ENCODE measurements at regions not wholly inside any gene's neighbourhood (a gene's known extent, or its start where the extent isn't known, plus 50 kb on each side); places are given as distances from the start of the nearest gene placed in this dataset.
"Not testable (repeated sequence)": the region's sequence is repeated elsewhere in the genome, so short reads cannot be mapped to it uniquely, and the experiment has no call there.

DNA sequence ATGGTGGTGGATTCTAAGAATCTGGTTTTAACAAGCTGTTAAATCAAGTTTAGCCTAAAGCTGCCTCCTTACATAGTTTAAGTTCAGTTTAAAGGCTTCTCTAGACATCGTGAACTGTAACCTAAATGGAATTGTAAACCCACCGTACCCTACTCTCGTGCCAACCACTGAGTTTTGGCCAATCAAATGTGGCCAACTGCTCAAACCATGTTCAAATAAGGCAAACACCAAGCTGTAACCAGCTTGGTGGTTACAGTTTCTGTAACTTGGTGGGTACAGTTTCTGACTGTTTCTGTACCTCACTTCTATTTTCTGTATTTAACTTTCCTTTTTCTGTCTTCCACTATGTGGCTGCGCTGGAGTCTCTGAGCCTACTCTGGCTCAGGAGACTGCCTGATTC lies 131.9 kb upstream of the DDHD1 start:
- DNase-seq (ENCODE audit: low read depth): no peak

DNA sequence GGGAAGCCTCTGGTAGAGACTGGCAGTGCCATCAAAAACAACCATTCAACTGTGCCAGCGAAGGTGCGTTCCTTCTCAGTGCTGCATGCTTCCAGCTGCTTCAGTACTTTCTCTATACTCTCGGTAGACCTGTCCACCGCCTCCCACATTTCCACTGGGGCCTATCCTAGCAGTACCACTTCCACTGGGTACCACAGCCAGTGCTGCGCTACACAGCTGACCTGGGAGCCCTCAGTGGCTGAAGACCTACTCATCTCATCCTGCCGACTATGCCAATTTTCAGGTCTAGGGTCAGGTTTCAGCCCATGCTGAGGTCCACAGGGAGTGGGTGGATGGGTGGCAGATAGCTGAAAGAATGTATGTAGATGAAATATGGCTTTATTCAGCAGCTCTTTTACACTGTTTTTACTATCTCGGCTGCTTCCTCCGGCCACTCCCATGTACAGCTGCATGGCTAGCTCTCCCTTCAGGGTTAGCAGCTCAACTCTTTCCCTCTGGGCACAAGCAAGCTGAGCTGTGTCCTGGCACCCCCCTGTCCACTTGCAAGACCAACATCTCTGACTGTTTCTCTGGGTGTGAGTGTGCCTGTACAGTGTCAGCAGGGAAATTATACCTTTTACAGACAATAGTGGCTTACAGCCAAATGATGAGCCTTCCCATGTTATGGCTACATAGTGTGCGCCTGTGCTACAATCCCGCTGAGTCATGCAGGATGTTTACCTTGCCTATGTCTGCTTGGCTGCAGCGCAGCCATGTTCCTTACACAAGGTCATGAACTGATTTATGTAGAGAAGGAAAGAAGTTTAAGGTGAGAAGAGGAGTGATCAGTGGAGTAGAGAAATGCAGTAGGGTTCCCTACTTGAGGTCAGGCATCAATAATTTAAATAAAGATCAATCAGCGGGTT lies 125.7 kb upstream of the DDHD1 start:
- no peak for DNase-seq (ENCODE audit: low read depth)

GRCh38 chr14:53273671-53274072 lies 120.5 kb upstream of the DDHD1 start:
- DNase-seq (ENCODE audit: low read depth): no peak

DNA sequence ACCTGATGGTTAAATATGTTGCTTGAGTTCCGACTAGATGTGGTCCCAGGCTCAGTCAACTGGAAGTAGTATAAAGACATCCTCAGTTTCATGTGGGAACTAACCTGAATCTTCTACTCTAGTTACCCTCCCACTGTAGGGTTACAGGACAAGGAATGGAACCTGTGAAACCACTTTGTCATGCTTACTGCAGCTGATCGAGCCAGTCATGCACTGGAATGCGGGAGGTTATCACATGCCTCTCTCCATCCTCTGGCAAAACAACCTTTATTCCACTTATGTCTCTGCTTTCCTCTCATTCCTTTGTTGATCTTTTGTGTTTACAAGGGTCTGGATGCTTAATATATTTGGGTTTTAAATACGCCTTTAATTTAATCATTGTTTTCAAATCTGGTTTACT lies 111.9 kb upstream of the DDHD1 start:
- DNase-seq (ENCODE audit: low read depth): no peak

DNA sequence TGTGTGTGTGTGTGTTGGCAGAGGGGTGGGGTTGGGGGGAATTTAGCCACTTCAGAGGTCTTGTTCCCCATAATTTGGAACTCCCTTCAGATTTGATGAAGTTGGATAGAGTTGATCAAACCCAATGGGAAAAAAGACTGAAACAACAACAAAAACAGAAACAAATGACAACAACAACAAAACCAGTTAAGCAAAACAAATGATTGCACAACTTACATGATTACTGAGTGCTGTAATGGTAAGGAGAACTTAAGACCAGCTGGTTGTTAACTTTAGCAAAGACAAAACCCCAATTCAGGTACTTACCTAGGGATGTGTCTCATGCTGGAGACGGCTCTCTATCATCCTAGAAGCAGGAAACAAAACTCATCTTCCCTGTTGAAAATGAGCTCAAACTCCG lies 107.8 kb upstream of the DDHD1 start:
- DNase-seq (ENCODE audit: low read depth): no peak

DNA sequence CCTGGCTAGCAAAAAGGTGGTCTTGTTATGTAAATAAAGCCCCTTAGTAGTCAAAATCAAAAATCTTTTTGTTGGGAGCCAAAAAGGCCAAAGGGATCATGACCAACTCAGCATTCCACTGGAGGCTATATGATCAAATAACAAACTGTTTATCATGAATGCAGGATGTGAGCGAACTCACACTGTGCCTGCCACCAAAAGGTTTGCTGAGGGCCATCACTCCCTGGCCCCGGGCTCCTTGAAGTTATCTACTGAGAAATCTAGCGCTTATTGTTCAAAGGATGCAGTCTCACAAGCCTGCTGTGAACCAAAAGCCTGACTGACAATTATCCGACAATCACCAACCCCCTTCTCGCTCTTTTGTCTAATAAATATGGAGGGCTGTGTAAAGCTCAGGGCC lies 107.2 kb upstream of the DDHD1 start:
- no peak for DNase-seq (ENCODE audit: low read depth)

GRCh38 chr14:53252141-53252540 lies 99.0 kb upstream of the DDHD1 start:
- no peak for DNase-seq (ENCODE audit: low read depth)

DNA sequence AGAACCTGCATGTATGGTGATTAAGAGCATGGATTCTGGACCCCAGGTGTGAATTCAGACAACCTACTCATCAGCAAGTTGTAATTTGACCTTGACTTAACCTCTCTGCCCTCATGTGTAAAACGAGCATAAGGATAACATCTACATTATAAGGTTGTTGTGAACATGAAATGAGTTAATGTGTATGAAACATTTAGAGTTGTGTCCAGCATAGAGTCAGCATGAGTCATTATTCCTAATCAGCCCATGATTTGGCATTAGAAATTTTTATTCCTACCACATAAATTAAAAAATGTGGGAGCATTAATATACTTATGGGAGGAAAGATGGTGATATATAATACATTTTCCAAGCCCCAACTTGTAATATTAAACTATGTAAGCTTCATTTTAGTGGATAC lies 95.9 kb upstream of the DDHD1 start:
- no peak for DNase-seq (ENCODE audit: low read depth)

GRCh38 chr14:53247596-53248370 lies 94.7 kb upstream of the DDHD1 start:
- no peak for DNase-seq (ENCODE audit: low read depth)

GRCh38 chr14:53242898-53243297 lies 89.8 kb upstream of the DDHD1 start:
- DNase-seq (ENCODE audit: low read depth): not testable (repeated sequence)

- DNase-seq (ENCODE audit: low read depth): no peak
These were observed 84.4 kb upstream of the DDHD1 start for GRCh38 chr14:53237488-53237887.

DNA sequence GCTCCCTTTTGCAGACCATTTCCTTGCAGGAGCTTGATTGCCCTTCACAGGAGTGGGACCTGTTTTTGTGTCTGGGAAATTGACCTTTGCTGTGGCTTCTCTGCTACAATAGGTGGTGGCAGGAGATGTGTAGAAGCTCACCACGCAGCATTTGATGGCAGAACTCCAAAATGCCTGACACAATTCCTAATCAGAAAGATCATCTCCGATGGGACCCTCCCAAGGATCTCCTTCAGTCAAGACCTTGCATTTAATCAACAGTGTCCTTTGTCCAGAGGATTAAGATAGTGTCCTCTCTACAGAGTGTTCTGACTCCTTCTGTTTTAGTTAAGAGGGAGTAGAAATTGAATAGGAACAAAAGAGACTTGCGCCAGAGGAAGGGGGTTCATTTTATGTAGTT lies 83.6 kb upstream of the DDHD1 start:
- DNase-seq (ENCODE audit: low read depth): no peak

- DNase-seq (ENCODE audit: low read depth): no peak
These were observed 78.0 kb upstream of the DDHD1 start for GRCh38 chr14:53231171-53231570.

DNA sequence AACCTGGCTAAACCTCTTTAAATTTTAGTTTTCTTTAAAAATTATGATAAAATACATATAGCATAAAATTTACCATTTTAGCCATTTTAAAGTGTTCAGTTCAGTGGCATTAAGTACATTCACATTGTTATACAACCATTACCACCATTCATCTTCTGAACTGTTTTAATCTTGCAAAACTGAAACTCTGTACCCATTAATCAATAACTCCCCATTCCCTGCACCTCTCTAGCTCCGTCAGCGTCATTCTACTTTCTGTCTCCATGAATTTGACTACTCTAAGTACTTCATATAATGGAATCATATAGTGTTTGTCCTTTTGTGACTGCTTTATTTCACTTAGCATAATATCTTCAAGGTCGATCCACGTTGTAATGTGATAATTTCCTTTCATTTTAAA lies 75.8 kb upstream of the DDHD1 start:
- DNase-seq (ENCODE audit: low read depth): no peak

GRCh38 chr14:53227154-53227718 lies 74.1 kb upstream of the DDHD1 start:
- DNase-seq (ENCODE audit: low read depth): no peak

GRCh38 chr14:53226553-53226952 lies 73.4 kb upstream of the DDHD1 start:
- DNase-seq (ENCODE audit: low read depth): no peak

DNA sequence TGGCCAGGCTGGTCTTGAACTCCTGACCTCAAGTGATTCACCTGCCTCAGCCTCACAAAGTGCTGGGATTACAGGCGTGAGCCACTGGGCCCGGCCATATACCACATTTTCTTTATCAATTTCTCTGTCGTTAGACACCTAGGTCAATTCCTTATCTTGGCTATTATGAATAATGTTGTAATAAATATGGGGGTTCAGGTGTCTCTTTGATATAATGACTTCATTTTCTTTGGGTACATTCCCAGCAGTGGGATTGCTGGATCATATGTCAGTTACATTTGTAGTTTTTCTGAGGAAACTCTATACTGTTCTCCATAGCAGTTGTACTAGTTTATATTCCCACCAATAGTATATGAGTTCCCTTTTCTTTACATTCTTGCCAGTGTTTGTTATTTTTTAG lies 67.8 kb upstream of the DDHD1 start:
- no peak for DNase-seq (ENCODE audit: low read depth)

DNA sequence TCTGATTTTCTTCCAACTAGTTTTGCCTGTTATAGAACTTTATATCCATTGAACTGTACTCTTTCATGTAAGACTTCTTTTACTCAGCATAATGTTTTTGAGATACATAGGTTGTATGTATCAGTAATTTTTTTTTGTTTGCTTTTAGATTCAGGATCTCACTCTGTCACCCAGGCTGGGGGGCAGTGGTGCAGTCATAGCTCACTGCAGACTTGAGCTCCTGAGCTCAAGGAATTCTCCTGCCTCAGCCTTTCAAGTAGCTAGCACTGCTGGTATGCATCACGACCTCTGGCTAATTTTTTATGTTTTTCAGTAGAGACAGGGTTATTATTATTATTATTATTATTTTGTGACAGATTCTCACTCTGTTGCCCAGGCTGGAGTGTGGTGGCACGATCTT lies 65.0 kb upstream of the DDHD1 start:
- no peak for DNase-seq (ENCODE audit: low read depth)

- peak; percentile 18 for DNase-seq (ENCODE audit: low read depth)
These were observed 64.3 kb upstream of the DDHD1 start for GRCh38 chr14:53217316-53217994.

DNA sequence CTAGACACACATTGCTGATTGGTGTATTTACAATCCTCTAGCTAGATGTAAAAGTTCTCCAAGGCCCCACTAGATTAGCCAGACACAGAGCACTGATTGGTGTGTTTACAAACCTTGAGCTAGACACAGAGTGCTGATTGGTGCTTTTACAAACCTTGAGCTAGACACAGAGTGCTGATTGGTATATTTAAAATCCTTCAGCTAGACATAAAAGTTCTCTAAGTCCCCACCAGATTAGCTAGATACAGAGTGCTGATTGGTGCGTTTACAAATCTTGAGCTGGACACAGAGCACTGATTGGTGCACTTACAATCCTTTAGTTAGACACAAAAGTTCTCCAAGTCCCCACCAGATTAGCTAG lies 63.8 kb upstream of the DDHD1 start:
- not testable (repeated sequence) for DNase-seq (ENCODE audit: low read depth)

DNA sequence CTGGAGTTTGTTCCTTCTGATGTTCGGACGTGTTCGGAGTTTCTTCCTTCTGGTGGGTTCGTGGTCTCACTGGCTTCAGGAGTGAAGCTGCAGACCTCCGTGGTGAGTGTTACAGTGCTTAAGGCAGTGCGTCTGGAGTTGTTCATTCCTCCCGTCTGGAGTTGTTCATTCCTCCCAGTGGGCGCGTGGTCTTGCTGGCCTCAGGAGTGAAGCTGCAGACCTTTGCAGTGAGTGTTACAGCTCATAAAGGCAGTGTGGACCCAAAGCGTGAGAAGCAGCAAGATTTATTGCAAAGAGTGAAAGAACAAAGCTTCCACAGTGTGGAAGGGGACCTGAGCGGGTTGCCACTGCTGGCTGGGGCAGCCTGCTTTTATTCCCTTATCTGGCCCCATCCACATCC lies 63.4 kb upstream of the DDHD1 start:
- not testable (repeated sequence) for DNase-seq (ENCODE audit: low read depth)

GRCh38 chr14:53215101-53215500 lies 62.0 kb upstream of the DDHD1 start:
- DNase-seq (ENCODE audit: low read depth): no peak

DNA sequence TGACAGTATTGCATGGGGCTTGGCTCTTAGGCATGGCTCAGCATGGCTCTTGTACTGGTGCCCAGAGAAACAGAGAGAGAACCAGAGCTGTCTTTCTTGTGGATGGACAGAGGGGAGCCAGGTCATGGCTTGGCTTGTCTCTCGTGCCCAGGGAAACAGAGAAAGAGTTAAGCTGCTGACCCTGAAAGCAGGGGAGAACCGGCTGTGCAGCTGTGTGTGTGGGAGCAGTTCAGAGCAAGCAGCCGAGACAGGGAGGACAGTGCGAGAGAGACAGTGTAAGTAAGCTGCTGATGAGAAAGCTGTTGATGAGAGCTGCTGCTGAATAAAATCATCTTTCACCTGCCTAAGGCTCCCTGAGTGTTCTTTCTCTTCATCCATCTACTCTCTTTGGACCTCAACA lies 61.3 kb upstream of the DDHD1 start:
- DNase-seq (ENCODE audit: low read depth): no peak

All from stromal cell of bone marrow (primary cell).